Esophagus squamous epithelium (tissue), 5 donors: ENCODE measurements at regions not wholly inside any gene's neighbourhood (a gene's known extent, or its start where the extent isn't known, plus 50 kb on each side); places are given as distances from the start of the nearest gene placed in this dataset.

Experiments
- DNase-seq: peaks from one replicate; lab custom pipeline; 2025; lab: John Stamatoyannopoulos, UW
- H3K27ac ChIP-seq, 4 donors: fragments of 200-600 bp; sonication (generic); one replicate each; pipeline ENCODE4 v1.5.1; 2016 to 2019; ENCODE audit warnings: mild to moderate bottlenecking in 1 of 4
- H3K27me3 ChIP-seq, 4 donors: fragments of 200-600 bp; sonication (generic); 1 replicate in 3 of 4; 2 replicates in 1 of 4; pipeline versions ENCODE4 v1.5.1 to v1.6.0; 2017 to 2021; ENCODE audit warnings: antibody characterized with exemption in 1 of 4
- H3K36me3 ChIP-seq, 3 donors: fragments of 200-600 bp; sonication (generic); one replicate each; pipeline ENCODE4 v1.5.1; 2016 to 2019
- H3K4me1 ChIP-seq, 3 donors: fragments of 200-600 bp; sonication (generic); one replicate each; pipeline ENCODE4 v1.5.1; 2017 to 2019
- H3K4me3 ChIP-seq, 4 donors: fragments of 200-600 bp; sonication (generic); 1 replicate in 3 of 4; 2 replicates in 1 of 4; pipeline ENCODE4 v1.5.1; 2016 to 2019; ENCODE audit warnings: mild to moderate bottlenecking in 2 of 4, moderate library complexity in 1 of 4
- H3K9me3 ChIP-seq, 3 donors: fragments of 200-600 bp; sonication (generic); one replicate each; pipeline ENCODE4 v1.5.1; 2016 to 2019
- POLR2A ChIP-seq, 4 donors: fragments of 450-650 bp; IDR thresholded peaks; one replicate each; pipeline ENCODE4 v1.6.1; 2017; ENCODE audit warnings: antibody characterized with exemption in 4 of 4, mild to moderate bottlenecking in 4 of 4, moderate library complexity in 3 of 4
- WGBS, 2 donors: methylation state at CpG; one replicate each; pipeline ENCODE4 v1.1.5; 2018; 5-methylcytosine and 5-hydroxymethylcytosine counted together
- intact Hi-C: fragments of 100-400 bp; cut with DNase I; formaldehyde crosslinking; loops from one replicate; pipeline ENCODE4 v1.15.0; 2022
- TF ChIP-seq, protein P1 (sequence below), 6 experiments: fragments of 450-650 bp in 4 of 6; fragments of 200-600 bp in 2 of 6; sonication (generic) in 2 of 6; IDR thresholded peaks; one replicate each; pipeline ENCODE4 v1.5.1; 2016 to 2019; ENCODE audit warnings: antibody characterized with exemption in 6 of 6, mild to moderate bottlenecking in 4 of 6, moderate library complexity in 4 of 6
- donor health status: DM: yes; HTN: yes; CAD: no.

DNA sequence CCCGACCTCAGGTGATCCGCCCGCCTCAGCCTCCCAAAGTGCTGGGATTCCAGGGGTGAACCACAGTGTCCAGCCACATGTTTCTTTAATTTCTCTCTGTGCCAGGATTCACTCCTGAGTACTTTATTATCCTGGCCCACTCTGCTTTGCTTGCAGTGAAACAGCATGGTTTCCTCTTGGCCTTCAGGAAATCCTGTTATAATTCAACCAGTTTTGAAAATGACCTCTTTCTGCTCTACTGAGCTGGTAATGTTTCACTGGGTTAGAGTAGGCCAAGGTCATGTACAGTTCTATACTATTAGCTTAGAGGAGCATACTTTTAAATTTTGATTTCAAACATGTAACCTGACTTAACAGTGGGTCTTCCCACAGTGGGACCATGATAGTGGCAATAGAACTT lies 90.6 kb upstream of the PELI1 start:
- Histone ChIP-seq H3K4me3 (no peak overlapping the region), H3K4me1 (peaks cover 0 to 58% (median 0%) of the 10 kb centered on the region in 3 donors), H3K27me3 (no peaks in the 10 kb centered on the region), H3K36me3 (no peaks in the 10 kb centered on the region), H3K27ac (peak overlapping the region; percentile 11 to 77 (median 48)), H3K9me3 (no peaks in the 10 kb centered on the region)
- no peak for DNase-seq
- intact Hi-C loops, result no loop called here
- no peak for TF ChIP-seq POLR2A (IDR thresholded peaks at IDR 0.05)
- TF ChIP-seq, protein P1, sequence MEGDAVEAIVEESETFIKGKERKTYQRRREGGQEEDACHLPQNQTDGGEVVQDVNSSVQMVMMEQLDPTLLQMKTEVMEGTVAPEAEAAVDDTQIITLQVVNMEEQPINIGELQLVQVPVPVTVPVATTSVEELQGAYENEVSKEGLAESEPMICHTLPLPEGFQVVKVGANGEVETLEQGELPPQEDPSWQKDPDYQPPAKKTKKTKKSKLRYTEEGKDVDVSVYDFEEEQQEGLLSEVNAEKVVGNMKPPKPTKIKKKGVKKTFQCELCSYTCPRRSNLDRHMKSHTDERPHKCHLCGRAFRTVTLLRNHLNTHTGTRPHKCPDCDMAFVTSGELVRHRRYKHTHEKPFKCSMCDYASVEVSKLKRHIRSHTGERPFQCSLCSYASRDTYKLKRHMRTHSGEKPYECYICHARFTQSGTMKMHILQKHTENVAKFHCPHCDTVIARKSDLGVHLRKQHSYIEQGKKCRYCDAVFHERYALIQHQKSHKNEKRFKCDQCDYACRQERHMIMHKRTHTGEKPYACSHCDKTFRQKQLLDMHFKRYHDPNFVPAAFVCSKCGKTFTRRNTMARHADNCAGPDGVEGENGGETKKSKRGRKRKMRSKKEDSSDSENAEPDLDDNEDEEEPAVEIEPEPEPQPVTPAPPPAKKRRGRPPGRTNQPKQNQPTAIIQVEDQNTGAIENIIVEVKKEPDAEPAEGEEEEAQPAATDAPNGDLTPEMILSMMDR (IDR thresholded peaks at IDR 0.05), result no peak
- WGBS, 2 donors, result 61 to 72% methylated on average over 3 of the region's 3 CpGs

DNA sequence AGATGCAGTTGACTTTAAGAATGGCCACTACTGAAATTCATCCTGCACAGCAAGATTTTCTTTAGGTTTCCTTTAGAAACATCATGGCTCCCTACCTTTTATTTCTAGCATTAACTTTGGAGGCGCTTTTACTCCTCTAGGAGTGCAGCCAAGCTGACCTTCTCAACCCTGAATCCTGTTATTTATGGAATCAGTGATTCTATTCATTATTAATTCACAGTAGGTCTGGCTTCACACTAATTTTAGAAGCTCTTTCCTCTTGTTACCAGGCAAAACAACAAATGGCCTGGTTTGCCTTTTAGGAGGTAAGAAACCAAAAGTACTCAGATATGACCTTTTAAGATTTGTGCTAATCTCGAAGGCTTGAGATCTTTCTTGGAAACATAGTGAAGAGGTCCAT lies 93.0 kb upstream of the PELI1 start:
- no peaks in the 10 kb centered on the region for H3K36me3 ChIP-seq
- 68 to 88% methylated on average over 2 of the region's 2 CpGs for WGBS, 2 donors
- no peaks in the 10 kb centered on the region for H3K27me3 ChIP-seq
- H3K9me3 ChIP-seq, result no peaks in the 10 kb centered on the region
- H3K27ac ChIP-seq, result peak overlapping the region in 2 of 4 donors; percentile 18 to 44
- no peak overlapping the region for H3K4me3 ChIP-seq
- intact Hi-C loops, result no loop called here
- TF ChIP-seq, protein P1 (IDR thresholded peaks at IDR 0.05), result no peak
- TF ChIP-seq POLR2A (IDR thresholded peaks at IDR 0.05), result no peak
- H3K4me1 ChIP-seq, result peaks cover 0 to 39% (median 0%) of the 10 kb centered on the region in 3 donors
- no peak for DNase-seq

DNA sequence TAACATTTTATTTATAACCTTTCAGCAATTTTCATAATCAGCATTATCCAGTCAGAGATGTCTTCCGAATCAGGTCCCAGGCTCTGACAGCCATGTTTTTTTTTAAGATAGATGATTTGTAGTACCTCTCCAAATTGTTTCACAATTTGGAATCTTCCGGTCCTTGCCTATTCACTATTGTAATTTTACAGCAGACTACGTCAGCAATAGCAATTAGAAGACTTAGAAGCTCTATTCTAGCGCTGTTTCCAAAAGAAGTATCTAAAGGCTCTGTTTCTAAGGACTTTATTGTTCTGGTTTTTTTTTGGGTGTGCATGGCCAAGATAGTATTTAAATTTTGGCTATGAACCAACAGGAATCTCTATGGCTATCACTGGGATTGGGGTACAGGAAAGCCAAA lies 94.6 kb upstream of the PELI1 start:
- Histone ChIP-seq H3K27me3 (no peaks in the 10 kb centered on the region), H3K4me1 (peaks cover 6 to 44% (median 7%) of the 10 kb centered on the region in 3 donors), H3K36me3 (no peaks in the 10 kb centered on the region), H3K4me3 (no peak overlapping the region), H3K27ac (no peak overlapping the region), H3K9me3 (no peaks in the 10 kb centered on the region)
- intact Hi-C loops, result no loop called here
- no peak for TF ChIP-seq POLR2A (IDR thresholded peaks at IDR 0.05)
- TF ChIP-seq, protein P1 (IDR thresholded peaks at IDR 0.05), result no peak
- 90 to 91% methylated on average over 4 of the region's 4 CpGs for WGBS, 2 donors
- no peak for DNase-seq

DNA sequence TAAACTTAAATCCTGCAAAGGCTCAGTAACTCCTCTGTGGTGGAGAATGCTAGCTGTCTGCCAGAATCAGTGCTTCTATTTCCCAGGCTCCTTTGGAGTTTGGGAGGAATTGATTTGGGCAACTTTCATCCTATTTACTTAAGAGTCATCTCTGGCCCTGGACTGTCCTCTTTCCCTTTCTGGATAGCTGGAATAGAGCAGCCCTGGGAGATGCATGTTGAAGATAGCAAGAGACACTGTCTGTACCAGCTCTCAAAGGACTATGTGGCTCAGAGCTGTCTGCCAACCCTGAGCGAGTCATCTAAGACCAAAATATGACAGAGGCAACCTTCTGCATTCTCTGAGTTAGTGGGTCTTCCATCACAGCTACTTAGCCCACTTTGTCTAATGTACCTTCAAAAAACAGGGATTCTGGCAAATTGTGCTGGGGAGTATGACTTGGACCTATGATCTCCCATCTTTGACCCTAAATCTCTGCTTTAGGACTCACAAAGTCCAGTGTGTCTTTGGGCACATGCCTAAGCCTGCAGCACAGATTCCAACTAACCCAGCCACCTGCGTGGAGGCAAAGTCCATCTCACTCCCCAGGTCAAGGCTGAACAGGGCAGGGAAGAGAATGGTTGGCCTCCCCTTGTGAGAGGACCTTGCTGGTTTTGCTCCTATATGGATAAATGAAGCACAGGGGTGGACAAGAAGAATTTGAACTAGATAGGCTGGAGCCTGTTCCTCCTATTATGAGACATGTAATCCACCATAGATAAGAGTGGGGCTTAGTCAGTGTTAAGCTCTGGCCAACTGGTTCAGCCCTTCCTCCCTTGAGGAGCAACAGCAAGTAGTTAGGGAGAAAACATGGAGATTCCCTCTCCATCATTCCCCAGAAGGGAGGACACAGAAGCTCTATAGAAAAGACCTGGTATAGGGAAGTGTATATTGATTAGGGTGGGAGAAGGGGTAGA lies 99.1 kb upstream of the PELI1 start:
- 80 to 85% methylated on average over 1 of the region's 2 CpGs for WGBS, 2 donors
- H3K27me3 ChIP-seq, result no peaks in the 10 kb centered on the region
- DNase-seq, result no peak
- H3K27ac ChIP-seq, result peak overlapping the region; percentile 36 to 81 (median 73)
- peaks cover 6 to 24% (median 12%) of the 10 kb centered on the region in 3 donors for H3K4me1 ChIP-seq
- H3K36me3 ChIP-seq, result no peaks in the 10 kb centered on the region
- H3K9me3 ChIP-seq, result no peaks in the 10 kb centered on the region
- intact Hi-C loops, result no loop called here
- no peak for TF ChIP-seq POLR2A (IDR thresholded peaks at IDR 0.05)
- TF ChIP-seq, protein P1 (IDR thresholded peaks at IDR 0.05), result no peak
- H3K4me3 ChIP-seq, result no peak overlapping the region

DNA sequence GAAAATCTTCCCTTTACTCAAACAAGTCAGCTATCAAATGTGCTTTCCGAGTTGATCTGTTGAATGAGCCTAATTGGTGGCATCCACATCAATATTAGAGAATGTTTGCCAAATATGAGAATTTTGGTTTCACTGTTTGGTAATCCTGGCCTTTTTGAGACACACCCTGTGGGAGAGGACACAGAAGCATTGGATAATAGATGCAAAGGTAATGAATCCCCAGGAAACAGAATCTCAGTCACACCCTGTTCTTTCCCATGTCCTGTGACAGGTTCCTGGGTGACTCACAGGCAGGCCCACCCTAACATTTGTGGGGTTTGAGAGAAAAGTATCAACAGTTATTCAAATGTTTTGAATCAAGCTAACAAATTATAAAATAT lies 99.8 kb upstream of the PELI1 start:
- H3K27me3 ChIP-seq, result no peaks in the 10 kb centered on the region
- no peak for TF ChIP-seq POLR2A (IDR thresholded peaks at IDR 0.05)
- TF ChIP-seq, protein P1 (IDR thresholded peaks at IDR 0.05), result no peak
- no peak for DNase-seq
- intact Hi-C loops, result no loop called here
- WGBS, 2 donors, result 48 to 64% methylated on average over 1 of the region's 1 CpG
- peaks cover 6 to 24% (median 12%) of the 10 kb centered on the region in 3 donors for H3K4me1 ChIP-seq
- peak overlapping the region; percentile 36 to 81 (median 73) for H3K27ac ChIP-seq
- no peaks in the 10 kb centered on the region for H3K9me3 ChIP-seq
- H3K4me3 ChIP-seq, result no peak overlapping the region
- no peaks in the 10 kb centered on the region for H3K36me3 ChIP-seq
